T-helper 2 cell treated with Interferon-gamma antibody and Interleukin-4, amounts not matched to agents 5 μg/mL and 100 μg/mL, for 36 hours (primary cell): ENCODE measurements at regions not wholly inside any gene's neighbourhood (a gene's known extent, or its start where the extent isn't known, plus 50 kb on each side); places are given as distances from the start of the nearest gene placed in this dataset.

Experiments
- DNase-seq: peaks from one replicate; pipeline ENCODE4 v3.0.0; 2021; ENCODE audit warnings: low spot score
- H3K27ac Mint-ChIP-seq: one replicate; pipeline ENCODE4 v1.8.0; 2021; ENCODE audit warnings: mild to moderate bottlenecking, mixed read lengths
- H3K27me3 Mint-ChIP-seq: one replicate; pipeline ENCODE4 v1.8.0; 2021; ENCODE audit warnings: low read depth, mixed read lengths
- H3K36me3 Mint-ChIP-seq: one replicate; pipeline ENCODE4 v1.8.0; 2021; ENCODE audit warnings: low read depth, mixed read lengths
- H3K4me1 Mint-ChIP-seq: one replicate; pipeline ENCODE4 v1.8.0; 2021; ENCODE audit warnings: low read depth, mixed read lengths
- H3K4me3 Mint-ChIP-seq: one replicate; pipeline ENCODE4 v1.8.0; 2022; ENCODE audit warnings: mild to moderate bottlenecking, moderate library complexity, mixed read lengths
- H3K9me3 Mint-ChIP-seq: one replicate; pipeline ENCODE4 v1.8.0; 2021; ENCODE audit warnings: mixed read lengths

- no peak for DNase-seq
- H3K27ac Mint-ChIP-seq = no peak overlapping the region
- peaks cover 3% of the 10 kb centered on the region for H3K36me3 Mint-ChIP-seq
- no peaks in the 10 kb centered on the region for H3K27me3 Mint-ChIP-seq
- H3K9me3 Mint-ChIP-seq = peaks cover 4% of the 10 kb centered on the region
- no peak overlapping the region for H3K4me3 Mint-ChIP-seq
- peaks cover 9% of the 10 kb centered on the region for H3K4me1 Mint-ChIP-seq
These were observed 155.5 kb downstream of the BACH1 start for GRCh38 chr21:29454179-29454578.

- Mint-ChIP-seq H3K9me3 (no peaks in the 10 kb centered on the region), H3K27me3 (no peaks in the 10 kb centered on the region), H3K27ac (no peak overlapping the region), H3K36me3 (no peaks in the 10 kb centered on the region), H3K4me1 (no peaks in the 10 kb centered on the region), H3K4me3 (no peak overlapping the region)
- DNase-seq = no peak
These were observed 163.8 kb downstream of the BACH1 start for GRCh38 chr21:29462479-29462878.

- no peaks in the 10 kb centered on the region for H3K36me3 Mint-ChIP-seq
- no peak overlapping the region for H3K27ac Mint-ChIP-seq
- no peak overlapping the region for H3K4me3 Mint-ChIP-seq
- H3K4me1 Mint-ChIP-seq = no peaks in the 10 kb centered on the region
- DNase-seq = no peak
- no peaks in the 10 kb centered on the region for H3K9me3 Mint-ChIP-seq
- no peaks in the 10 kb centered on the region for H3K27me3 Mint-ChIP-seq
These were observed 166.8 kb downstream of the BACH1 start for GRCh38 chr21:29465546-29465945.

GRCh38 chr21:29466532-29466931 is 167.8 kb downstream of the BACH1 start:
- Mint-ChIP-seq H3K9me3 (no peaks in the 10 kb centered on the region), H3K4me1 (no peaks in the 10 kb centered on the region), H3K27me3 (no peaks in the 10 kb centered on the region), H3K4me3 (no peak overlapping the region), H3K36me3 (no peaks in the 10 kb centered on the region), H3K27ac (no peak overlapping the region)
- no peak for DNase-seq

GRCh38 chr21:29470397-29470796 is 171.7 kb downstream of the BACH1 start:
- H3K36me3 Mint-ChIP-seq = no peaks in the 10 kb centered on the region
- no peaks in the 10 kb centered on the region for H3K27me3 Mint-ChIP-seq
- H3K9me3 Mint-ChIP-seq = no peaks in the 10 kb centered on the region
- no peak overlapping the region for H3K27ac Mint-ChIP-seq
- no peak for DNase-seq
- no peak overlapping the region for H3K4me3 Mint-ChIP-seq
- H3K4me1 Mint-ChIP-seq = no peaks in the 10 kb centered on the region

- peaks cover 4% of the 10 kb centered on the region for H3K4me1 Mint-ChIP-seq
These were observed 175.1 kb downstream of the BACH1 start for GRCh38 chr21:29473808-29474207.

GRCh38 chr21:29475329-29475728 is 176.6 kb downstream of the BACH1 start:
- no peaks in the 10 kb centered on the region for H3K36me3 Mint-ChIP-seq
- no peaks in the 10 kb centered on the region for H3K9me3 Mint-ChIP-seq
- H3K27me3 Mint-ChIP-seq = no peaks in the 10 kb centered on the region

More at GRCh38 chr21:29473808-29474207, 175.1 kb downstream of the BACH1 start:
- no peak for DNase-seq
- H3K4me3 Mint-ChIP-seq = no peak overlapping the region
- H3K36me3 Mint-ChIP-seq = no peaks in the 10 kb centered on the region
- H3K27me3 Mint-ChIP-seq = no peaks in the 10 kb centered on the region
- H3K9me3 Mint-ChIP-seq = no peaks in the 10 kb centered on the region
- H3K27ac Mint-ChIP-seq = no peak overlapping the region

GRCh38 chr21:29477347-29477746 is 178.6 kb downstream of the BACH1 start:
- H3K27me3 Mint-ChIP-seq = no peaks in the 10 kb centered on the region
- DNase-seq = no peak
- no peaks in the 10 kb centered on the region for H3K9me3 Mint-ChIP-seq
- no peak overlapping the region for H3K4me3 Mint-ChIP-seq
- H3K27ac Mint-ChIP-seq = no peak overlapping the region
- no peaks in the 10 kb centered on the region for H3K36me3 Mint-ChIP-seq
- H3K4me1 Mint-ChIP-seq = peaks cover 4% of the 10 kb centered on the region

More at GRCh38 chr21:29475329-29475728, 176.6 kb downstream of the BACH1 start:
- H3K4me1 Mint-ChIP-seq = peaks cover 4% of the 10 kb centered on the region
- H3K27ac Mint-ChIP-seq = no peak overlapping the region
- no peak for DNase-seq
- H3K4me3 Mint-ChIP-seq = no peak overlapping the region

- DNase-seq = no peak
- H3K9me3 Mint-ChIP-seq = no peaks in the 10 kb centered on the region
- H3K4me3 Mint-ChIP-seq = no peak overlapping the region
- peaks cover 4% of the 10 kb centered on the region for H3K4me1 Mint-ChIP-seq
- no peaks in the 10 kb centered on the region for H3K36me3 Mint-ChIP-seq
- no peak overlapping the region for H3K27ac Mint-ChIP-seq
- no peaks in the 10 kb centered on the region for H3K27me3 Mint-ChIP-seq
These were observed 179.2 kb downstream of the BACH1 start for GRCh38 chr21:29477941-29478340.

GRCh38 chr21:29481081-29481480 is 182.4 kb downstream of the BACH1 start:
- DNase-seq = no peak
- Mint-ChIP-seq H3K4me3 (no peak overlapping the region), H3K4me1 (peaks cover 4% of the 10 kb centered on the region), H3K36me3 (no peaks in the 10 kb centered on the region), H3K27ac (no peak overlapping the region), H3K27me3 (no peaks in the 10 kb centered on the region), H3K9me3 (peaks cover 5% of the 10 kb centered on the region)

- H3K27ac Mint-ChIP-seq = no peak overlapping the region
- DNase-seq = no peak
- H3K9me3 Mint-ChIP-seq = peaks cover 5% of the 10 kb centered on the region
- H3K36me3 Mint-ChIP-seq = no peaks in the 10 kb centered on the region
- peaks cover under 1% of the 10 kb centered on the region for H3K4me1 Mint-ChIP-seq
- H3K4me3 Mint-ChIP-seq = no peak overlapping the region
- H3K27me3 Mint-ChIP-seq = no peaks in the 10 kb centered on the region
These were observed 182.9 kb downstream of the BACH1 start for GRCh38 chr21:29481641-29482040.

GRCh38 chr21:29486306-29486807 is 187.6 kb downstream of the BACH1 start:
- no peak overlapping the region for H3K27ac Mint-ChIP-seq
- no peaks in the 10 kb centered on the region for H3K4me1 Mint-ChIP-seq
- DNase-seq = no peak
- H3K36me3 Mint-ChIP-seq = no peaks in the 10 kb centered on the region
- H3K9me3 Mint-ChIP-seq = peaks cover 5% of the 10 kb centered on the region
- H3K4me3 Mint-ChIP-seq = no peak overlapping the region
- H3K27me3 Mint-ChIP-seq = no peaks in the 10 kb centered on the region
